PC-9 (cell line): ENCODE measurements at regions not wholly inside any gene's neighbourhood (a gene's known extent, or its start where the extent isn't known, plus 50 kb on each side); places are given as distances from the start of the nearest gene placed in this dataset.

ENCODE experiments used
- BruUV-seq: library from RNA; stranded (reverse); fragments of 400-500 nt; replicated peaks from 2 replicates; lab custom pipeline; 2021; lab: Mats Ljungman, UMichigan
- CTCF ChIA-PET: fragments of 300-600 bp; sonication (Branson Sonifier 250); formaldehyde crosslinking; loops from one replicate; lab custom pipeline; 2022; ENCODE audit warnings: antibody characterized with exemption; lab: Charles Lee
- POLR2A ChIA-PET: fragments of 300-600 bp; sonication (Branson Sonifier 250); formaldehyde crosslinking; loops from one replicate; lab custom pipeline; 2022; ENCODE audit warnings: antibody characterized with exemption; ENCODE audit not compliant: unreplicated experiment; lab: Charles Lee
- DNase-seq, 2 experiments: peaks; one replicate each; pipeline versions ENCODE4 v3.0.0 to v3.0.0-alpha.2; 2015 to 2022; ENCODE audit warnings: mixed read lengths in 1 of 2
- H2AFZ ChIP-seq: fragments of 200-600 bp; sonication (generic); 2 replicates; pipeline ENCODE4 v1.8.1; 2017; ENCODE audit warnings: antibody characterized with exemption
- H3F3A ChIP-seq: fragments of 200-600 bp; sonication (generic); 2 replicates; pipeline ENCODE4 v1.8.1; 2017; ENCODE audit warnings: antibody characterized with exemption, mild to moderate bottlenecking, low read depth; ENCODE audit not compliant: insufficient read depth
- H3K27ac ChIP-seq: fragments of 200-600 bp; sonication (generic); 2 replicates; pipeline ENCODE4 v1.6.1; 2016; ENCODE audit warnings: mixed run types
- H3K27me3 ChIP-seq: fragments of 200-600 bp; sonication (generic); 2 replicates; pipeline ENCODE4 v1.6.1; 2016; ENCODE audit warnings: low read depth, mixed run types; ENCODE audit not compliant: insufficient read depth
- H3K36me3 ChIP-seq: fragments of 200-600 bp; sonication (generic); 2 replicates; pipeline ENCODE4 v1.6.1; 2016; ENCODE audit warnings: low read depth, mixed run types
- H3K4me1 ChIP-seq: fragments of 200-600 bp; sonication (generic); replicated peaks from 2 replicates; pipeline ENCODE4 v1.6.1; 2016; ENCODE audit warnings: mixed run types; ENCODE audit not compliant: insufficient read depth
- H3K4me2 ChIP-seq: fragments of 200-600 bp; sonication (generic); 2 replicates; pipeline ENCODE4 v1.6.1; 2017; ENCODE audit warnings: mixed run types
- H3K4me3 ChIP-seq: fragments of 200-600 bp; sonication (generic); 2 replicates; pipeline ENCODE4 v1.6.1; 2016; ENCODE audit warnings: mixed run types
- H3K79me2 ChIP-seq: fragments of 200-600 bp; sonication (generic); 2 replicates; pipeline ENCODE4 v1.6.1; 2017; ENCODE audit warnings: low read depth, mixed run types
- H3K9me2 ChIP-seq: fragments of 200-600 bp; sonication (generic); 2 replicates; pipeline ENCODE4 v1.8.1; 2017; ENCODE audit warnings: mild to moderate bottlenecking; ENCODE audit not compliant: insufficient read depth
- H3K9me3 ChIP-seq: fragments of 200-600 bp; sonication (generic); 2 replicates; pipeline ENCODE4 v1.8.1; 2016; ENCODE audit warnings: low read depth; ENCODE audit not compliant: insufficient read depth
- H4K20me1 ChIP-seq: fragments of 200-600 bp; sonication (generic); 2 replicates; pipeline ENCODE4 v1.8.1; 2017; ENCODE audit not compliant: insufficient read depth
- EZH2 ChIP-seq: fragments of 200-600 bp; sonication (generic); IDR thresholded peaks from 2 replicates; pipeline ENCODE4 v1.8.0; 2017; ENCODE audit warnings: antibody characterized with exemption, low read depth
- intact Hi-C: fragments of 100-400 bp; cut with micrococcal nuclease; formaldehyde crosslinking; loops from one replicate; pipeline ENCODE4 v1.10.0; 2022; ENCODE audit not compliant: unreplicated experiment
- TF ChIP-seq, protein P1 (sequence below): fragments of 200-600 bp; sonication (generic); conservative IDR thresholded peaks from 2 replicates; pipeline ENCODE4 v1.6.1; 2017; ENCODE audit warnings: mixed run types, antibody characterized with exemption, mild to moderate bottlenecking, moderate library complexity

DNA sequence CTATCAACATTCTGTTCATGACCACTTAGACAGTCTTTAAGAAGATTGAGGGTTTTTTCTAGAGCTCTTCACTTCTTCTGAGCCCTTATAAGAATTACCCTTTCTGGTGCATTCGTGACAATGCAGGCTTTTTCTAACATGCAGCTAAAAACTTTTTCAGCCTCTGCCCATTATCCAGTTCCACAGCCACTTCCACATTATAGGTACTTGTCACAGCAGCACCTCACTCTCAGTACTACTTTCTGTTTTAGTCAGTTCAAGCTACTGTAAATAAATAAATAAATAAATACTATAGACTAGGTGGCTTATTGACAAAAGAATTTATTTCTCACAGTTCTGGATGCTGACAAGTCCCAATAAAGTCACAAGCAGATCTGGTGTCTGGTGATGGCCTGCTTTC lies 284.4 kb upstream of the PKN2 start:
- TF ChIP-seq, protein P1, sequence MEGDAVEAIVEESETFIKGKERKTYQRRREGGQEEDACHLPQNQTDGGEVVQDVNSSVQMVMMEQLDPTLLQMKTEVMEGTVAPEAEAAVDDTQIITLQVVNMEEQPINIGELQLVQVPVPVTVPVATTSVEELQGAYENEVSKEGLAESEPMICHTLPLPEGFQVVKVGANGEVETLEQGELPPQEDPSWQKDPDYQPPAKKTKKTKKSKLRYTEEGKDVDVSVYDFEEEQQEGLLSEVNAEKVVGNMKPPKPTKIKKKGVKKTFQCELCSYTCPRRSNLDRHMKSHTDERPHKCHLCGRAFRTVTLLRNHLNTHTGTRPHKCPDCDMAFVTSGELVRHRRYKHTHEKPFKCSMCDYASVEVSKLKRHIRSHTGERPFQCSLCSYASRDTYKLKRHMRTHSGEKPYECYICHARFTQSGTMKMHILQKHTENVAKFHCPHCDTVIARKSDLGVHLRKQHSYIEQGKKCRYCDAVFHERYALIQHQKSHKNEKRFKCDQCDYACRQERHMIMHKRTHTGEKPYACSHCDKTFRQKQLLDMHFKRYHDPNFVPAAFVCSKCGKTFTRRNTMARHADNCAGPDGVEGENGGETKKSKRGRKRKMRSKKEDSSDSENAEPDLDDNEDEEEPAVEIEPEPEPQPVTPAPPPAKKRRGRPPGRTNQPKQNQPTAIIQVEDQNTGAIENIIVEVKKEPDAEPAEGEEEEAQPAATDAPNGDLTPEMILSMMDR: no peak
- TF ChIP-seq EZH2: no peak
- no peak for DNase-seq
- no peaks in the 10 kb centered on the region for H3F3A ChIP-seq
- H3K27ac ChIP-seq: no peak overlapping the region
- BruUV-seq: no TSS peak
- no peak overlapping the region for H3K4me2 ChIP-seq
- no peaks in the 10 kb centered on the region for H4K20me1 ChIP-seq
- intact Hi-C loops: no loop called here
- no peak overlapping the region for H3K4me3 ChIP-seq
- H3K27me3 ChIP-seq: no peaks in the 10 kb centered on the region
- no peaks in the 10 kb centered on the region for H3K36me3 ChIP-seq
- no peaks in the 10 kb centered on the region for H3K4me1 ChIP-seq
- H3K9me2 ChIP-seq: no peaks in the 10 kb centered on the region; the same call in 1 of the 2 replicates
- H3K9me3 ChIP-seq: peaks cover 3% of the 10 kb centered on the region; the same call in 1 of the 2 replicates
- H3K79me2 ChIP-seq: no peaks in the 10 kb centered on the region
- H2AFZ ChIP-seq: no peak overlapping the region
- ChIA-PET POLR2A (no interaction called here), CTCF (no interaction called here)

GRCh38 chr1:88401313-88401712 lies 282.8 kb upstream of the PKN2 start:
- POLR2A ChIA-PET: no interaction called here
- Histone ChIP-seq H3F3A (no peaks in the 10 kb centered on the region), H4K20me1 (no peaks in the 10 kb centered on the region), H3K9me2 (no peaks in the 10 kb centered on the region; the same call in 1 of the 2 replicates), H3K27ac (no peak overlapping the region), H3K36me3 (no peaks in the 10 kb centered on the region), H3K9me3 (peaks cover 3% of the 10 kb centered on the region; the same call in 1 of the 2 replicates), H2AFZ (no peak overlapping the region), H3K4me1 (no peaks in the 10 kb centered on the region), H3K27me3 (no peaks in the 10 kb centered on the region), H3K4me2 (no peak overlapping the region), H3K4me3 (no peak overlapping the region), H3K79me2 (no peaks in the 10 kb centered on the region)
- CTCF ChIA-PET: no interaction called here
- TF ChIP-seq, protein P1: no peak
- no peak for TF ChIP-seq EZH2
- DNase-seq: no peak
- no TSS peak for BruUV-seq
- intact Hi-C loops: no loop called here

GRCh38 chr1:88404582-88404981 lies 279.5 kb upstream of the PKN2 start:
- intact Hi-C loops: no loop called here
- no TSS peak for BruUV-seq
- DNase-seq: no peak
- Histone ChIP-seq H3K9me2 (no peaks in the 10 kb centered on the region), H3K4me1 (no peaks in the 10 kb centered on the region), H4K20me1 (no peaks in the 10 kb centered on the region), H2AFZ (no peak overlapping the region), H3K4me3 (no peak overlapping the region), H3K36me3 (no peaks in the 10 kb centered on the region), H3F3A (no peaks in the 10 kb centered on the region), H3K9me3 (peaks cover 5% of the 10 kb centered on the region; the same call in 1 of the 2 replicates), H3K4me2 (no peak overlapping the region), H3K27ac (no peak overlapping the region), H3K27me3 (no peaks in the 10 kb centered on the region), H3K79me2 (no peaks in the 10 kb centered on the region)
- TF ChIP-seq EZH2: no peak
- TF ChIP-seq, protein P1: no peak
- CTCF ChIA-PET: no interaction called here
- POLR2A ChIA-PET: no interaction called here
